ENCODE measurements at regions not wholly inside any gene's neighbourhood (a gene's known extent, or its start where the extent isn't known, plus 50 kb on each side); places are given as distances from the start of the nearest gene placed in this dataset.
"Not testable (repeated sequence)": the region's sequence is repeated elsewhere in the genome, so short reads cannot be mapped to it uniquely, and the experiment has no call there.

GRCh38 chr13:31588893-31589292, 150.4 kb upstream of the RXFP2 start:
- Histone ChIP-seq H3K36me3 (ENCODE audit: control insufficient read depth, insufficient read depth, low read length) (no peaks in the 10 kb centered on the region), H3K9ac (ENCODE audit: low read depth, low read length) (no peak overlapping the region), H3K27me3 (ENCODE audit: control insufficient read depth, insufficient read depth, low read length) (no peaks in the 10 kb centered on the region), H3K4me3 (ENCODE audit: low read depth, low read length) (no peak overlapping the region), H3K4me1 (ENCODE audit: control insufficient read depth, insufficient read depth, low read length) (peaks cover 4% of the 10 kb centered on the region), H3K9me3 (ENCODE audit: control insufficient read depth, insufficient read depth, low read length) (peaks cover 9% of the 10 kb centered on the region)

- H3K9ac ChIP-seq (ENCODE audit: low read depth, low read length), result no peak overlapping the region
- H3K4me3 ChIP-seq (ENCODE audit: low read depth, low read length), result no peak overlapping the region
- no peaks in the 10 kb centered on the region for H3K27me3 ChIP-seq (ENCODE audit: control insufficient read depth, insufficient read depth, low read length)
- H3K36me3 ChIP-seq (ENCODE audit: control insufficient read depth, insufficient read depth, low read length), result no peaks in the 10 kb centered on the region
- peaks cover 4% of the 10 kb centered on the region for H3K4me1 ChIP-seq (ENCODE audit: control insufficient read depth, insufficient read depth, low read length)
- no peaks in the 10 kb centered on the region for H3K9me3 ChIP-seq (ENCODE audit: control insufficient read depth, insufficient read depth, low read length)
Measured at GRCh38 chr13:31591642-31592233, 147.6 kb upstream of the RXFP2 start.

GRCh38 chr13:31594056-31594455, 145.3 kb upstream of the RXFP2 start:
- H3K27me3 ChIP-seq (ENCODE audit: control insufficient read depth, insufficient read depth, low read length), result no peaks in the 10 kb centered on the region
- peaks cover 4% of the 10 kb centered on the region for H3K4me1 ChIP-seq (ENCODE audit: control insufficient read depth, insufficient read depth, low read length)
- H3K9ac ChIP-seq (ENCODE audit: low read depth, low read length), result no peak overlapping the region
- no peaks in the 10 kb centered on the region for H3K9me3 ChIP-seq (ENCODE audit: control insufficient read depth, insufficient read depth, low read length)
- no peaks in the 10 kb centered on the region for H3K36me3 ChIP-seq (ENCODE audit: control insufficient read depth, insufficient read depth, low read length)
- no peak overlapping the region for H3K4me3 ChIP-seq (ENCODE audit: low read depth, low read length)

DNA sequence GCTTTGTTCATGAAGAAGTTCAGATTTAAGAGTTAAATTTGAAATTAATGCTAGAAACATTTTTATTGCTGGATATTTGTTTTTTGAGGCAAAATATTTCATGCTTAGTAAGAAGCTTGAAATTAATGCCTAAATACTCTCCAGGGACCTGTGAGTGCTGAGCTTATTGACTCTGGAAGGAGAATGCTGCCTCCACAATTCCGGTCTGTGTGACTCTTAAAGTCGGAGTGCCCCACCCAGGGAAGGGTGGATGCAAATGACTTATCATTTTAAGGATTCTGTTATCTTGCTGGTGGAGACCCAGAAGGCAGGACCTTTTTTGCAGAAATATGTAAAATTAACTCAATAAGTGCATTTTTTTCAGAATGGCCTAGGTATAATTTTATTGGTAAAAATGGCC, 143.8 kb upstream of the RXFP2 start:
- Histone ChIP-seq H3K4me3 (ENCODE audit: low read depth, low read length) (no peak overlapping the region), H3K27me3 (ENCODE audit: control insufficient read depth, insufficient read depth, low read length) (no peaks in the 10 kb centered on the region)

GRCh38 chr13:31598990-31599389, 140.3 kb upstream of the RXFP2 start:
- no peaks in the 10 kb centered on the region for H3K4me1 ChIP-seq (ENCODE audit: control insufficient read depth, insufficient read depth, low read length)
- no peaks in the 10 kb centered on the region for H3K36me3 ChIP-seq (ENCODE audit: control insufficient read depth, insufficient read depth, low read length)
- H3K9ac ChIP-seq (ENCODE audit: low read depth, low read length), result no peak overlapping the region
- H3K9me3 ChIP-seq (ENCODE audit: control insufficient read depth, insufficient read depth, low read length), result no peaks in the 10 kb centered on the region
- no peak overlapping the region for H3K4me3 ChIP-seq (ENCODE audit: low read depth, low read length)
- H3K27me3 ChIP-seq (ENCODE audit: control insufficient read depth, insufficient read depth, low read length), result no peaks in the 10 kb centered on the region

More for the DNA sequence above, 143.8 kb upstream of the RXFP2 start:
- H3K9ac ChIP-seq (ENCODE audit: low read depth, low read length), result no peak overlapping the region
- H3K4me1 ChIP-seq (ENCODE audit: control insufficient read depth, insufficient read depth, low read length), result peaks cover 4% of the 10 kb centered on the region
- H3K36me3 ChIP-seq (ENCODE audit: control insufficient read depth, insufficient read depth, low read length), result no peaks in the 10 kb centered on the region
- H3K9me3 ChIP-seq (ENCODE audit: control insufficient read depth, insufficient read depth, low read length), result no peaks in the 10 kb centered on the region

DNA sequence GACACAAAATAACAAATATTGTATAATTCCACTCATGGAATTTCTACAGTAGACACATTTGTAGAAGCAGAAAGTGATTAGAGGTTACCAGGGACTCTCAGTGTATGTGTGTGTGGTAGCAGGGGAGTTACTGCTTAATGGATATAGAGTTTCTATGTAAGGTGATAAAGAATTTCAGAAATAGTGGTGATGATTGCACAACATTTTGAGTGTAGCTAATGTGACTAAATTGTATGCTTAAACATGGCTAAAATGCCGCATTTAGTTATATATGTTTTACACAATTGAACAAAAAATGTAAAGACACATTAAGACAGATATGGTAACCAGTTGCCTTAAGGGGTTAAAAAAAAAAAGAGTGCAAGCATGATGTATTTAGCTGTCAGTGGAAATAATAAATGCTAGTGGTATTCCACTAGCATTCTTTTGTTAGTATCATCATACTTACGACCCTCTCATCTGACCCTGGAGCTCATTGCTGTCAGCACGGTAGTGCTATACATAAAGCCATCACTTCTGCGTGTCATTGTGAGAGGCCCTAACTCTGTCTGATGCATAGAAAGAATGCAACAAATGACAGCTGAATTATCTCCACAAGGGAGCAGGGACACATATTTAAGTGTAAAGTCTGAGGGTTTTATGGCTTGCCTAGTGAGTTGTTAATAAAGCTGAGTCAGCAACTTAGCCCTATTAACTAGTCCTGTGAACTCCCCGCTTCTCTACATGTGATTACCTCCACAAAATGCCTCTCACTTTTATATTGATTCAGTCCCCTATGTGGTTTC, 134.1 kb upstream of the RXFP2 start:
- Histone ChIP-seq H3K4me1 (ENCODE audit: control insufficient read depth, insufficient read depth, low read length) (no peaks in the 10 kb centered on the region), H3K36me3 (ENCODE audit: control insufficient read depth, insufficient read depth, low read length) (no peaks in the 10 kb centered on the region), H3K4me3 (ENCODE audit: low read depth, low read length) (no peak overlapping the region), H3K9ac (ENCODE audit: low read depth, low read length) (no peak overlapping the region), H3K9me3 (ENCODE audit: control insufficient read depth, insufficient read depth, low read length) (no peaks in the 10 kb centered on the region), H3K27me3 (ENCODE audit: control insufficient read depth, insufficient read depth, low read length) (no peaks in the 10 kb centered on the region)

GRCh38 chr13:31607531-31607930, 131.8 kb upstream of the RXFP2 start:
- not testable (repeated sequence) for H3K9me3 ChIP-seq (ENCODE audit: control insufficient read depth, insufficient read depth, low read length); H3K9ac ChIP-seq (ENCODE audit: low read depth, low read length); H3K4me1 ChIP-seq (ENCODE audit: control insufficient read depth, insufficient read depth, low read length); H3K36me3 ChIP-seq (ENCODE audit: control insufficient read depth, insufficient read depth, low read length); H3K4me3 ChIP-seq (ENCODE audit: low read depth, low read length); H3K27me3 ChIP-seq (ENCODE audit: control insufficient read depth, insufficient read depth, low read length)

GRCh38 chr13:31608780-31609179, 130.5 kb upstream of the RXFP2 start:
- H3K4me3 ChIP-seq (ENCODE audit: low read depth, low read length); H3K9me3 ChIP-seq (ENCODE audit: control insufficient read depth, insufficient read depth, low read length); H3K27me3 ChIP-seq (ENCODE audit: control insufficient read depth, insufficient read depth, low read length); H3K9ac ChIP-seq (ENCODE audit: low read depth, low read length); H3K4me1 ChIP-seq (ENCODE audit: control insufficient read depth, insufficient read depth, low read length); H3K36me3 ChIP-seq (ENCODE audit: control insufficient read depth, insufficient read depth, low read length): not testable (repeated sequence)

DNA sequence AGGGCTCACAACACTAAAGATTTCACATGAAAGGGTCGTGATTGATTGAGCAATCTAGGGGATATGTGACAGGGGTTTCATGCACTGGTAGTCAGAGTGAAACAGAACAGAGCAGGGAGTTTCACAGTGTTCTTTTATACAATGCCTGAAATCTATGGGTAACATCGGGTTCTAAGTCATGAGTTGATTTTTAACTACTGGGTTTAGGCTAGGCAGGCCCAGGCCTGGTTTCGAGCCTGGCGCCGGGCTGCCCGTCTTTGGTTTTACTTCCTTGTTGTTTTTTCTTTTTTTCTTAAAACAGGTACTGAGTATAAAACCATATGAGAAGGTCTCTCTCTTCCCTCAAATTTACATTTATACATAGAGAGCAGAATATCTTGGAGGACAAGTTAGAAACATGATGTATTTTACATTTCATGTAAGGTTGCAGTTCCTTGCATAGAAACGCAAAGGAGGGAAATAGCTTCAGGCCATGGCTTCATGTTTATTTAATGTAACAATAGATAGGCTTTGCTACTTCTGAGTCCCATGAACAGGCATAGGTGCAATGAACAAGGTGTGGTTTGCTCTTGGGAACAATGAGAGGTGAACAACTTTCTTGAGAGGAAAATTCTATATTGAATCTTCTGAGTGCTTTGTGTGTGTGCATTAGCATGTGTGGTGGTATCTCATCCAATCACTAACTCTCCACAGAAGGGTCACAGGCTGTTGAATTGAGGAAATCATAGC, 128.9 kb upstream of the RXFP2 start:
- Histone ChIP-seq H3K4me1 (ENCODE audit: control insufficient read depth, insufficient read depth, low read length) (no peaks in the 10 kb centered on the region), H3K27me3 (ENCODE audit: control insufficient read depth, insufficient read depth, low read length) (no peaks in the 10 kb centered on the region), H3K4me3 (ENCODE audit: low read depth, low read length) (no peak overlapping the region), H3K9me3 (ENCODE audit: control insufficient read depth, insufficient read depth, low read length) (no peaks in the 10 kb centered on the region), H3K9ac (ENCODE audit: low read depth, low read length) (no peak overlapping the region), H3K36me3 (ENCODE audit: control insufficient read depth, insufficient read depth, low read length) (no peaks in the 10 kb centered on the region)

DNA sequence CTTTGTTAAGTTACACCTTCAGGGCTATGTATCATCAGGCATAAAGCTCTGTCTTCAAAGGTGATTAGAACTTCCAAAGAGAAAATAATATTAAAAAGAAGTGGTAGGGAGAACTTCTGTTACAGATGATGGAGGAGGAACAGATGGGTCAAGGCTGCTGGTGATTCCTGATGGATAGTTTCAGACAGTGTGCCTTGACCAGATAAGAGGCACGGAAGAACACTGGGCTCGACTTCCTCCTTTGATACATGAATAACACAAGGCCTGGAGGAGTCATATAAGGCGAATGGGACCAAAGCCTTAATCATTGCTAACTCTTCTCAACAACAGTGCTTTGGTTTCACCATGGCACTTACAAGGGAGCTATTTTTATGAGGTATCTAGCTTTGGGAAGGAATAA, 128.1 kb upstream of the RXFP2 start:
- no peak overlapping the region for H3K4me3 ChIP-seq (ENCODE audit: low read depth, low read length)
- no peaks in the 10 kb centered on the region for H3K36me3 ChIP-seq (ENCODE audit: control insufficient read depth, insufficient read depth, low read length)
- no peak overlapping the region for H3K9ac ChIP-seq (ENCODE audit: low read depth, low read length)
- H3K27me3 ChIP-seq (ENCODE audit: control insufficient read depth, insufficient read depth, low read length), result no peaks in the 10 kb centered on the region
- no peaks in the 10 kb centered on the region for H3K9me3 ChIP-seq (ENCODE audit: control insufficient read depth, insufficient read depth, low read length)
- H3K4me1 ChIP-seq (ENCODE audit: control insufficient read depth, insufficient read depth, low read length), result no peaks in the 10 kb centered on the region

DNA sequence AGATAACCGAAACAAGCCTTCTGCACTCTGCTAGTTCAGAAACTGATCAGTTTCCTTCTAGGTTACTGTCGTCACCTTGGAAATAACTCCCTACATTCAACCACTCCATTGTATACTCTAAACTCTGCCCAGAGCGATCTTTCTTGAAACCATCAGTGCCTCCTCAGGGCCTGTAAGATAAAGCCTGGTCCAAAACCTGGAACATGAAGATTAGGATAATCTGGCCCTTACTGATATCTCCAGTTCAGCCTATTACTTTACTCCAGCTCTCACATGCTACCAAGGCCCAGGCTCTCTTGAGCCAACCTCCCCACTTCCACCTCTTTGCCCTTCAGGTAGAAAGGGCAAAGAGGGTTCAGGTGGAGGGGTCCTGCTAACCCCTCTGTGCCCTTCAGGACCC, 125.3 kb upstream of the RXFP2 start:
- Histone ChIP-seq H3K4me1 (ENCODE audit: control insufficient read depth, insufficient read depth, low read length) (no peaks in the 10 kb centered on the region), H3K27me3 (ENCODE audit: control insufficient read depth, insufficient read depth, low read length) (no peaks in the 10 kb centered on the region), H3K4me3 (ENCODE audit: low read depth, low read length) (no peak overlapping the region), H3K9me3 (ENCODE audit: control insufficient read depth, insufficient read depth, low read length) (no peaks in the 10 kb centered on the region), H3K36me3 (ENCODE audit: control insufficient read depth, insufficient read depth, low read length) (no peaks in the 10 kb centered on the region), H3K9ac (ENCODE audit: low read depth, low read length) (no peak overlapping the region)

GRCh38 chr13:31614704-31615103, 124.6 kb upstream of the RXFP2 start:
- Histone ChIP-seq H3K4me3 (ENCODE audit: low read depth, low read length) (no peak overlapping the region), H3K9me3 (ENCODE audit: control insufficient read depth, insufficient read depth, low read length) (no peaks in the 10 kb centered on the region), H3K27me3 (ENCODE audit: control insufficient read depth, insufficient read depth, low read length) (no peaks in the 10 kb centered on the region), H3K9ac (ENCODE audit: low read depth, low read length) (no peak overlapping the region), H3K36me3 (ENCODE audit: control insufficient read depth, insufficient read depth, low read length) (no peaks in the 10 kb centered on the region), H3K4me1 (ENCODE audit: control insufficient read depth, insufficient read depth, low read length) (no peaks in the 10 kb centered on the region)
